Activated naive CD8-positive, alpha-beta T cell (primary cell): ENCODE measurements at regions not wholly inside any gene's neighbourhood (a gene's known extent, or its start where the extent isn't known, plus 50 kb on each side); places are given as distances from the start of the nearest gene placed in this dataset.

Experiments
- H3K27ac Mint-ChIP-seq: one replicate; pipeline ENCODE4 v1.8.0; 2021; ENCODE audit warnings: mixed read lengths
- H3K27me3 Mint-ChIP-seq: one replicate; pipeline ENCODE4 v1.8.0; 2021; ENCODE audit warnings: mixed read lengths
- H3K36me3 Mint-ChIP-seq: one replicate; pipeline ENCODE4 v1.8.0; 2021; ENCODE audit warnings: mixed read lengths
- H3K4me1 Mint-ChIP-seq: one replicate; pipeline ENCODE4 v1.8.0; 2021; ENCODE audit warnings: low read depth, mixed read lengths
- H3K4me3 Mint-ChIP-seq: one replicate; pipeline ENCODE4 v1.8.0; 2021; ENCODE audit warnings: mild to moderate bottlenecking, mixed read lengths
- H3K9me3 Mint-ChIP-seq: one replicate; pipeline ENCODE4 v1.8.0; 2021; ENCODE audit warnings: low read depth, mixed read lengths

GRCh38 chr2:215621381-215621780, 185.5 kb upstream of the FN1 start:
- H3K27ac Mint-ChIP-seq, result no peak overlapping the region

DNA sequence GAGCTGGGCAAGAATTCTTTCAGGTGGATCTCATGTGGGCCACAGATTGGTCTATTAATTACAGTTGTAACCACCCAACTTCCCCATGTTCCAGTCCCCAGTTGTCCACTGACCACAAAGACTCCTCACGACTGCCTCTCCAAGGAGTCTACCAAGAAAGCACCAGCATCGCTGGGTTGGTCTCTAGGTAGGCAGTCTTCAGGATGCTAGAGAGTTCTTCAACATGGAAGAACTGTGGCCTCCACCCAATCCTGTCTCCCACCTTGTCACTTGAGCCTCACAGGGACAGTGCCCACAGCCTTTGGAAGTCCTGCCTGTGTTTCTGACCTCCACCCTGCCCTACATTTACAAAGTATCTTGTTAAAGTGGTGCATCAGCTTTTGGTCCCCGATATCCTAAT, 184.7 kb upstream of the FN1 start:
- H3K36me3 Mint-ChIP-seq, result no peaks in the 10 kb centered on the region
- H3K27me3 Mint-ChIP-seq, result peaks cover 10% of the 10 kb centered on the region
- H3K4me3 Mint-ChIP-seq, result no peak overlapping the region
- H3K4me1 Mint-ChIP-seq, result peaks cover 6% of the 10 kb centered on the region
- H3K9me3 Mint-ChIP-seq, result no peaks in the 10 kb centered on the region
- H3K27ac Mint-ChIP-seq, result no peak overlapping the region

More at GRCh38 chr2:215621381-215621780, 185.5 kb upstream of the FN1 start:
- Mint-ChIP-seq H3K36me3 (no peaks in the 10 kb centered on the region), H3K4me1 (peaks cover 6% of the 10 kb centered on the region), H3K9me3 (no peaks in the 10 kb centered on the region), H3K4me3 (no peak overlapping the region), H3K27me3 (peaks cover 10% of the 10 kb centered on the region)

DNA sequence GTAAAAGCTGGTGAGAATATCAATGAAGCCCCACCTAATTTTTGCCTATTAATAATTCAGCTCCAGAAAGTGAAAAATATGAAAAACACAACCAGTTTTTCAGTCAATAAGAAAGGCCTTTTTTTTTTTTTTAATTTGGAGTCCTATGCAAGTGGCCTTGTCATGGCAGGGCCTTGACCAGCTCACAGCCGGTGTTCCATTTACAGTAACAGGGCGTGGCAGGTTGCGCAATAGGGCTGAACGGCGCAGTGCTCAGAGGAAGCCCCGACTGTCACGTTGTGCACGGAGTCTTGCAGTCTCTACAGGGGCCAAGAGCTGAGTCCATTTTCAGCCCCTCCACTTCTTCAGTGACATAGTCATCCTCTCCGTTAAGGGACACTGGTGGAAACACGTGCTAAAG, 184.1 kb upstream of the FN1 start:
- H3K4me3 Mint-ChIP-seq, result no peak overlapping the region
- H3K9me3 Mint-ChIP-seq, result no peaks in the 10 kb centered on the region
- H3K4me1 Mint-ChIP-seq, result peaks cover 6% of the 10 kb centered on the region
- H3K27ac Mint-ChIP-seq, result no peak overlapping the region
- peaks cover 10% of the 10 kb centered on the region for H3K27me3 Mint-ChIP-seq
- H3K36me3 Mint-ChIP-seq, result no peaks in the 10 kb centered on the region

DNA sequence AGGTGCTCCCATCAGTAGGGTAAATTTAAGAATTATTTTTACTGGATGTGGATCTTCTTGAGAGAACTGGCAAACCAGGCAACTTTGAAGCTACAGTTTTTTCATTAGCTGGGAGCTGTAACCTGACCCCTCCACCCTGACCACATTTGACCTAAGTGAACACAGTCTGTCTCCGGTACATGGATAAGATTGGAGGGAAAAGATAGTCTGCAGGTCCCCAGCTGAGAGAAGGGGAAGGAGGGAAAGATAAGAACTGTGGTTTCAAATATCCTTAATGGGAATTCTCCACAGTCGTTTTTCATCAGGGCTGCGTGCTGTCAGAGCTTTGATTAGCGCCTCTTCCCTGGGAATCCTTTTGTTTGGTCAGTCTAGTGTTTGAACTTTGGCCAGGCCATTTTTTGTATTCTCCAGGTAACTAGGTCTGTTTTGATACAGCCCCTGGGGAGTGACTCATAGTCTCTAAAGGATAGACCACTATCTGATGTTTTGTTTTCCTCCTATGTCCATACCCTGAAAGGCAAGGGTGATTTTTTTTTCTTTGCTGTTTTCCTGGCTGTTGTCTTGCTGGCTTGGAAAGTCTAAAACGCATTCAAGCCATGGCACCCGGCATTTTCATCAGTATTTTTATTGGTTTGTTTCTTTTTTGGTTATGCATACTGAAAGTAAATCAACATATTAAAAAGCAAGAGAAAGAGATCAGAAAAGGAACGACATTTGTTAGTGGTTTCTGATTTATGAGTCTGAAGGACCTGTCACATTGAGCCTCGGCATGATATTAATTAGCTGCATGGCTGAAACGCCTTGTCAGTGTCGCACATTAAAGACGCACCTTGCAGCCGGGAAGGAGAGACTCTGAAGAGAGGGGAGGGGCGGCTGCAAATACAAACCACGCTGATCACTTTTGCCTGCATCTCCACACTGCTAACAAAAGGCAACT, 183.4 kb upstream of the FN1 start:
- Mint-ChIP-seq H3K27ac (no peak overlapping the region), H3K4me1 (peaks cover 6% of the 10 kb centered on the region), H3K36me3 (no peaks in the 10 kb centered on the region), H3K27me3 (peaks cover 10% of the 10 kb centered on the region), H3K9me3 (no peaks in the 10 kb centered on the region), H3K4me3 (peak overlapping the region; percentile 35)

DNA sequence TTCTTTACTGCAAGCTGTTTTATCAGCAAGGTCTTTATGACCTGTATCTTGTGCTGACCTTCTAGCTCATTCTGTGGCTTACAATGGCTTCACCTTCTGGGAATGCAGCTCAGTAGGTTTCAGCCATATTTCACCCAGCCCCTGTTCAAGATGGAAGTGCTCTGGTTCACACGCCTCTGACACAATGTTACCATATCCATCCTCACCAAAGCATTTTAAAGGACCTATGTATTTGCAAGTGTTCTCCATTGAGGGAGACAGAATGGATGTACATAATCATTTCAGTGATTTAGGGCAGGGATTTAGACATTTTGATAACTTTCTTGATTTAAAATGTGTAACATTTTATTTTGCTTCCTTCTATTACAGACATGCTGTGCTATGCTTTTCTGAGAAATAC, 182.3 kb upstream of the FN1 start:
- H3K9me3 Mint-ChIP-seq, result no peaks in the 10 kb centered on the region
- H3K36me3 Mint-ChIP-seq, result no peaks in the 10 kb centered on the region
- H3K4me3 Mint-ChIP-seq, result no peak overlapping the region
- H3K27ac Mint-ChIP-seq, result no peak overlapping the region
- peaks cover 10% of the 10 kb centered on the region for H3K27me3 Mint-ChIP-seq
- peaks cover 6% of the 10 kb centered on the region for H3K4me1 Mint-ChIP-seq

DNA sequence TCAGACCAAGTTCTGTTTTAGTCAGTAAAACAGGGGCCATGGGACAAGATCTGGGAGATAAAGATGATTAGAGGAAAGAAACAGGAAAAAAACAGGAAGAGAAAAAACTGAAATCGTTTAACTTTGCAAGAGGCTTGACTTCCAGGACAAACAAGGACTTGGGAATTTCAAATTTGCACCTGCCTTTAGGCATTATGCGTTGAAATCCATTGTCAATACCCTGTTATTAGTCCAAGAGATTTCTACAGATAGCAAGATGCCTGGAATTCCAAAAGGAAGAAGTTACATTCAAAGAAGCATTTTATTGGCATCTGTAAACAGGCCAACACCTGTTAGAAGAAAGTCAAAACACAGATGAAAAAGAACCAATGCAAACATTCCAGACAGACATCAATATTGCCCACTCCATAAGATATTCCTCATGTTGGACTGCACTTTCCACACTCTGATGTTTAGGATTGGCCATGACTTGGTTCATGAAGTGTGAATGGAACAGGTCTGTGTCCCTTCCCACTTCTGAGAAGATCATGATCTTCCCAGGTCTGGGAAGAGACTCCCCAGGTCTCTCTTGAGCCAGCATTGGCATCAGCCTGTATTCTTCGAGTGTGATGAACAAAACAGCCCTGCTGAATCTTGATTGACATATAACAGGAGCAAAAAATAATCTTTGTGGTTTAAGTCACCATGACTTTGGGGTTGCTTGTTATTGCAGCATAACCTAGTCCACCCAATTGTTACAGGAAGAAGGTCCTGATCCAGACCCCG, 181.4 kb upstream of the FN1 start:
- peaks cover 12% of the 10 kb centered on the region for H3K27me3 Mint-ChIP-seq
- no peak overlapping the region for H3K27ac Mint-ChIP-seq
- no peaks in the 10 kb centered on the region for H3K9me3 Mint-ChIP-seq
- H3K36me3 Mint-ChIP-seq, result no peaks in the 10 kb centered on the region
- H3K4me1 Mint-ChIP-seq, result peaks cover 6% of the 10 kb centered on the region
- H3K4me3 Mint-ChIP-seq, result no peak overlapping the region

- Mint-ChIP-seq H3K9me3 (no peaks in the 10 kb centered on the region), H3K4me3 (no peak overlapping the region), H3K36me3 (no peaks in the 10 kb centered on the region), H3K27ac (no peak overlapping the region), H3K27me3 (peaks cover 8% of the 10 kb centered on the region), H3K4me1 (peaks cover 6% of the 10 kb centered on the region)
These were observed 179.9 kb upstream of the FN1 start for GRCh38 chr2:215615803-215616174.

- H3K27ac Mint-ChIP-seq, result no peak overlapping the region
- peaks cover 6% of the 10 kb centered on the region for H3K4me1 Mint-ChIP-seq
- no peaks in the 10 kb centered on the region for H3K9me3 Mint-ChIP-seq
- H3K36me3 Mint-ChIP-seq, result no peaks in the 10 kb centered on the region
- H3K4me3 Mint-ChIP-seq, result no peak overlapping the region
- peaks cover 6% of the 10 kb centered on the region for H3K27me3 Mint-ChIP-seq
These were observed 179.4 kb upstream of the FN1 start for GRCh38 chr2:215615067-215615802.

- H3K4me3 Mint-ChIP-seq, result no peak overlapping the region
- no peaks in the 10 kb centered on the region for H3K9me3 Mint-ChIP-seq
- H3K27ac Mint-ChIP-seq, result no peak overlapping the region
- no peaks in the 10 kb centered on the region for H3K4me1 Mint-ChIP-seq
- H3K36me3 Mint-ChIP-seq, result no peaks in the 10 kb centered on the region
- H3K27me3 Mint-ChIP-seq, result peaks cover 4% of the 10 kb centered on the region
These were observed 178.4 kb upstream of the FN1 start for GRCh38 chr2:215614296-215614695.

DNA sequence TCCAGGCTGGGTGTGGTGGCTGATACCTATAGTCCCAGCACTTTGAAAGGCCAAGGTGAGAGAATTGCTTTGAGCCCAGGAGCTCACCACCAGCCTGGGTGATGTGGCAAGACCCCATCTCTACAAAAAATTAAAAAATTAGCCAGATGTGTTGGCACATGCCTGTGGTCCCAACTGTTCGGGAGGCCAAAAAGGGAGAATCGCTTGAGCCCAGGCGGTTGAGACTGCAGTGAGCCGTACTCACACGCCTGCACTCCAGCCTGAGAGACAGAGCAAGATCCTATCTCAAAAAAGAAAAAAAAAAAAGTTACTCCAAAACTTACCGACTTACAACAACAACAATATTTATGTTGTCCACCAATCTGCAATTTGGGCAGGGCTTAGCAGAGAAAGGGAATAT, 178.0 kb upstream of the FN1 start:
- Mint-ChIP-seq H3K27ac (no peak overlapping the region), H3K27me3 (peaks cover 4% of the 10 kb centered on the region), H3K4me1 (no peaks in the 10 kb centered on the region), H3K36me3 (no peaks in the 10 kb centered on the region), H3K9me3 (no peaks in the 10 kb centered on the region), H3K4me3 (no peak overlapping the region)

DNA sequence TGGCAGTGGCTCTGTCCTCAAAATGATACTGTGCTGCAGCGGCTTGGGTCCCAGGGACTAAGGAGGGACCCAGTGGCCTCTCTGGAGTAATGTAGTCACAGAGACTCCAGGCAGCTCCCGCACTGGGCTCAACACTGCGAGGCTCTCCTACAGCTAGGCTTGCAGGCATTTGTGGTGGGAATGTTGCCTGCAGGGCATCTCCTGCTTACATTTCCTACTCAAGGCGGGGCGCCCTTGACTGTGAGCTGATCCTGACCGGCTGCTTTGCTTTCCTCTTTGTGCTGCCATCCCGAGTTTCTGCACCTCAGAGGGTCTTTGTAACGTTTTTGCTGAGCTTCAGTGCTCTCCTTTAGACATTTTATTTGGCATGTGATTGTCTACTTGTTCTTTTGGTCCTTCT, 177.4 kb upstream of the FN1 start:
- Mint-ChIP-seq H3K4me3 (no peak overlapping the region), H3K36me3 (no peaks in the 10 kb centered on the region), H3K27ac (no peak overlapping the region), H3K4me1 (no peaks in the 10 kb centered on the region), H3K27me3 (peaks cover 4% of the 10 kb centered on the region), H3K9me3 (no peaks in the 10 kb centered on the region)

DNA sequence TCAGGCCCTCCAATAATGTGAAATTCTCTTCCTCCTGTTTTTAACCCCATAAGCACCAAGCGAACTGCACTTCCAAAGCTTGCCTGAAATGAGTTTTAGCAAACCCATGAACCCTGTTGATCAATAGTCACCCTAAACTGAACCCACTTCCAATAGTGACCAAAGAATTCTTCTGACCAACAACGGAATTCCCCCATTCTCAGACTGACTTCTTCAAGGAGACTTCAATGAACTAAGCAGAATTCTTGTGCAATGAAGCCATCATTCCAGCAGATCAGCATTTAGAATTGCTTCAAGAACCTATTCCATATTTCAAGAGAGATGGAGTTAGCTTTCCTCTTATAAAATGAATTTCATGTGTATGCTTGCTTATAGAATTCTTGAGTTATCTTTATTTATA, 176.9 kb upstream of the FN1 start:
- Mint-ChIP-seq H3K27ac (no peak overlapping the region), H3K27me3 (peaks cover 2% of the 10 kb centered on the region), H3K4me1 (no peaks in the 10 kb centered on the region), H3K9me3 (no peaks in the 10 kb centered on the region), H3K36me3 (no peaks in the 10 kb centered on the region), H3K4me3 (no peak overlapping the region)

DNA sequence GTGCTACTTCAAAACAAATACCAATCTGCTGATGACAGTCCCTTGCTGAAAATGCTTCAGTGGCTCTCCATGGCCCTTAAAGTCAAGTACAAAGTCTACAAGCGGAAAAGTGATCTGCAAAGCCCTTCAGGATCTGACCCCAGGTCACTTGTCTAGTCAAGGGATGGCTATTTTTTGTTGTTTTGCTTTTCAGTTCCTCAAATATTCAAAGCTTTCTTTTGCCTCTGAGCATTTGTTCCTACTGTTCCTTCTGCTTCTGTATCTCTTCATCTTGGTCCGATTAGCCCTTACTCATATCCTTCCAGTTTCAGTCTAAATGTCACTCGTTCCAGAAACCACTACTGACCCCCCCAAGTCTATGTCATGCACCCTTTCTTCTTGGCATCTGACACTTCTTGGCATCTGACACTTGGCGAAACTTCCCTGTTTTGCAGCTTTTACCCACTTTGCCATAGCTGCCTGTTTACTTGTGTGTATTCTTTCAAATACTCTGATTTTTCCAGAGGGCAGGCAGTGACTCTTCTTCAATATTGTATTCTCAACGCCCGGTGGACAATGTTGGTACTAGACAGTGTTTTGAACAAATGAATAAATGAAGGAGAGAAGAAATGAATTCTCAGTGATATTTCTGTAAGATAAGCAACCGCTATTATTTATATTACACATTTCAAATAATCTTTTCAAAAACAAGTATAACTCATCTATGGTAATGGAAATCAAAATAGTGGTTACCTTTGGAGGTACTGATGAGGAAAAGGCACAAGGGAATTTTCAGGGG, 175.9 kb upstream of the FN1 start:
- H3K4me1 Mint-ChIP-seq, result no peaks in the 10 kb centered on the region
- H3K27ac Mint-ChIP-seq, result no peak overlapping the region
- H3K36me3 Mint-ChIP-seq, result no peaks in the 10 kb centered on the region
- peaks cover 2% of the 10 kb centered on the region for H3K27me3 Mint-ChIP-seq
- no peak overlapping the region for H3K4me3 Mint-ChIP-seq
- H3K9me3 Mint-ChIP-seq, result no peaks in the 10 kb centered on the region
